Suprapubic skin (tissue), 3 donors: ENCODE measurements at regions not wholly inside any gene's neighbourhood (a gene's known extent, or its start where the extent isn't known, plus 50 kb on each side); places are given as distances from the start of the nearest gene placed in this dataset.

Experiments used
- POLR2A ChIP-seq, 2 donors: fragments of 450-650 bp; IDR thresholded peaks; one replicate each; pipeline ENCODE4 v1.6.1; 2017; ENCODE audit warnings: antibody characterized with exemption in 2 of 2, mild to moderate bottlenecking in 2 of 2, moderate library complexity in 2 of 2
- TF ChIP-seq, protein P1 (sequence below), 2 donors: fragments of 200-600 bp in 1 of 2; fragments of 450-650 bp in 1 of 2; sonication (generic) in 1 of 2; IDR thresholded peaks; one replicate each; pipeline ENCODE4 v1.5.1; 2016 to 2019; ENCODE audit warnings: antibody characterized with exemption in 2 of 2, mild to moderate bottlenecking in 1 of 2, moderate library complexity in 1 of 2

DNA sequence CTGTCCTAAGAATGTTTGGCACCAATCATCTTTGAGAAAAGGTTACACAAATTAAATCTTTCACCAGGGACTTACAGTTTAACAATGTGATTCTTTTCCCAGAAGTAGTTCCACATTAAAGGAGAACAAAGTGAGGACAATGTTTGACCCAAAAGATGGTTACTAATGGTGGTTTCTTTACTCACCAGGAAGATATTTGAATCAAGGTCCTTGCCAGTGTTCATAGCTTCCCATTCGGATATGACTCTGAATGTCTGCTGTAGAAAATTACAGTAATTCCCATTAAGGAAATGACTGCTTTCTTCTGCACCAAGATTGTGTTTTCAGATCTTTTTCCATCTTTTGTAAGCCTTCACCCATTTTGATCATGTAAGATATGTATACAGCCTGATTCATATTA is 114.6 kb upstream of the ADAMTSL1 start:
- TF ChIP-seq, protein P1, sequence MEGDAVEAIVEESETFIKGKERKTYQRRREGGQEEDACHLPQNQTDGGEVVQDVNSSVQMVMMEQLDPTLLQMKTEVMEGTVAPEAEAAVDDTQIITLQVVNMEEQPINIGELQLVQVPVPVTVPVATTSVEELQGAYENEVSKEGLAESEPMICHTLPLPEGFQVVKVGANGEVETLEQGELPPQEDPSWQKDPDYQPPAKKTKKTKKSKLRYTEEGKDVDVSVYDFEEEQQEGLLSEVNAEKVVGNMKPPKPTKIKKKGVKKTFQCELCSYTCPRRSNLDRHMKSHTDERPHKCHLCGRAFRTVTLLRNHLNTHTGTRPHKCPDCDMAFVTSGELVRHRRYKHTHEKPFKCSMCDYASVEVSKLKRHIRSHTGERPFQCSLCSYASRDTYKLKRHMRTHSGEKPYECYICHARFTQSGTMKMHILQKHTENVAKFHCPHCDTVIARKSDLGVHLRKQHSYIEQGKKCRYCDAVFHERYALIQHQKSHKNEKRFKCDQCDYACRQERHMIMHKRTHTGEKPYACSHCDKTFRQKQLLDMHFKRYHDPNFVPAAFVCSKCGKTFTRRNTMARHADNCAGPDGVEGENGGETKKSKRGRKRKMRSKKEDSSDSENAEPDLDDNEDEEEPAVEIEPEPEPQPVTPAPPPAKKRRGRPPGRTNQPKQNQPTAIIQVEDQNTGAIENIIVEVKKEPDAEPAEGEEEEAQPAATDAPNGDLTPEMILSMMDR (IDR thresholded peaks at IDR 0.05): no peak
- no peak for TF ChIP-seq POLR2A (IDR thresholded peaks at IDR 0.05)
